ENCODE measurements at regions not wholly inside any gene's neighbourhood (a gene's known extent, or its start where the extent isn't known, plus 50 kb on each side); places are given as distances from the start of the nearest gene placed in this dataset.

DNA sequence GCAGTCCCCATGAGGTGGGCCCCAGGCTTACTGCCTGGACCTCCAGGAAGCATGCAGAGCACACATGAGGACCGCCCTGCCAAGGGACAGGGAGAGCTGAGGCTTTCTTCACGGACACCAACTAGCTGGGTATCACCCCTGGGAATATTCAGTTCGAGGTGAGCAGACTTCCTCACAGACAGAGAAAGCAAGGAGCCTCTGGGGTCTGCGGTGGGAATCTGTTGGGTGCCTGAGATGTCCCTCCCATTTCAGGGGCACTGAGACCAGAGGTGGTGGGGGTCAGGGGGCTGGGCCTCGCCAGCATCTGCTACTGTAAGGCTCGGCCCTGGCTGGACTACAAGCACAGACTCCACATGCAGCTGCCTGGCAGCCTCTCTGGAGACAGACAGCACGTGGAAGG lies 74.3 kb upstream of the SYNDIG1 start:
- TF ChIP-seq, protein P1, sequence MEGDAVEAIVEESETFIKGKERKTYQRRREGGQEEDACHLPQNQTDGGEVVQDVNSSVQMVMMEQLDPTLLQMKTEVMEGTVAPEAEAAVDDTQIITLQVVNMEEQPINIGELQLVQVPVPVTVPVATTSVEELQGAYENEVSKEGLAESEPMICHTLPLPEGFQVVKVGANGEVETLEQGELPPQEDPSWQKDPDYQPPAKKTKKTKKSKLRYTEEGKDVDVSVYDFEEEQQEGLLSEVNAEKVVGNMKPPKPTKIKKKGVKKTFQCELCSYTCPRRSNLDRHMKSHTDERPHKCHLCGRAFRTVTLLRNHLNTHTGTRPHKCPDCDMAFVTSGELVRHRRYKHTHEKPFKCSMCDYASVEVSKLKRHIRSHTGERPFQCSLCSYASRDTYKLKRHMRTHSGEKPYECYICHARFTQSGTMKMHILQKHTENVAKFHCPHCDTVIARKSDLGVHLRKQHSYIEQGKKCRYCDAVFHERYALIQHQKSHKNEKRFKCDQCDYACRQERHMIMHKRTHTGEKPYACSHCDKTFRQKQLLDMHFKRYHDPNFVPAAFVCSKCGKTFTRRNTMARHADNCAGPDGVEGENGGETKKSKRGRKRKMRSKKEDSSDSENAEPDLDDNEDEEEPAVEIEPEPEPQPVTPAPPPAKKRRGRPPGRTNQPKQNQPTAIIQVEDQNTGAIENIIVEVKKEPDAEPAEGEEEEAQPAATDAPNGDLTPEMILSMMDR (IDR thresholded peaks at IDR 0.05): no peak
- no peak for TF ChIP-seq POLR2A (IDR thresholded peaks at IDR 0.05)

Data from prostate gland (tissue), 2 donors.